ENCODE measurements at regions not wholly inside any gene's neighbourhood (a gene's known extent, or its start where the extent isn't known, plus 50 kb on each side); places are given as distances from the start of the nearest gene placed in this dataset.

- TF ChIP-seq CTCF (tag by site-specific recombination; IDR thresholded peaks at IDR 0.05) (no peak), ZNF747 (tag by site-specific recombination; IDR thresholded peaks at IDR 0.05) (no peak), ZNF202 (tag by site-specific recombination; IDR thresholded peaks at IDR 0.05; ENCODE audit: borderline replicate concordance) (no peak), GLI2 (tag by site-specific recombination; IDR thresholded peaks at IDR 0.05; ENCODE audit: borderline replicate concordance, low read depth) (no peak), ZNF423 (tag by site-specific recombination; IDR thresholded peaks at IDR 0.05) (no peak), HOXD13 (CRISPR knock-in tag; IDR thresholded peaks at IDR 0.05; ENCODE audit: borderline replicate concordance) (no peak), PRDM10 (tag by site-specific recombination; IDR thresholded peaks at IDR 0.05) (no peak)
Measured at GRCh38 chr10:111871458-111871857, 312.1 kb downstream of the GPAM start.

Measured in HEK293 (cell line).